ENCODE measurements at regions not wholly inside any gene's neighbourhood (a gene's known extent, or its start where the extent isn't known, plus 50 kb on each side); places are given as distances from the start of the nearest gene placed in this dataset.

DNA sequence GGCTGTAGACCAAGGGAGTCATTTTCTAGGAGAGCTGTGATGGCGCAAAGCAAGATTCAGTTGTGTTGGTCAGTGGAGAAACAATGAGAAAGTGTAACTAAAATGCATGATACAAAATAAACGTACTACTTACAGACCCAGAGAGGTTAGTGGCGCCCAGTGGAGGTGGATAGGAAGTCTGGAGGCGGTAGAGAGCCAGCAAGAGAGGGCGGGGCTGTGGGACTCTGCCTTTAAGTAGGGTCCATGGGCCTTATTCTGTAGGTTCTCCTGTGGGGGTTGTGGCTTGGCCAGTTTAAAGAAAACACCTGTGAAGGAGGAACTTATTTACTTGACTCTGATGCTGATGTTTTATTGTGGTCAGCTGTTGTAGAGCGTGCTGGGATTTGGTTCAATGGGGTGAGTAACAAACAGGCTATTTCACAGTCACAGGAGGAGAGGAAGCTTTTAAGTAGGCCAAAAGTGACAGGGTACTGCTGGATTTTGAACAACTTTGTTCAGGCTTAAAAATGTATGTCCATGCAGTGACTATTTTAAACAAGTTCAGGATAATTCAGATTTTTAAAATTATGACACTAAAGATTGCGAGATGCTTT, 1097.7 kb downstream of the TMTC2 start:
- no peak for TF ChIP-seq EZH2 (IDR thresholded peaks at IDR 0.05; ENCODE audit: low read length)
- TF ChIP-seq, protein P1, sequence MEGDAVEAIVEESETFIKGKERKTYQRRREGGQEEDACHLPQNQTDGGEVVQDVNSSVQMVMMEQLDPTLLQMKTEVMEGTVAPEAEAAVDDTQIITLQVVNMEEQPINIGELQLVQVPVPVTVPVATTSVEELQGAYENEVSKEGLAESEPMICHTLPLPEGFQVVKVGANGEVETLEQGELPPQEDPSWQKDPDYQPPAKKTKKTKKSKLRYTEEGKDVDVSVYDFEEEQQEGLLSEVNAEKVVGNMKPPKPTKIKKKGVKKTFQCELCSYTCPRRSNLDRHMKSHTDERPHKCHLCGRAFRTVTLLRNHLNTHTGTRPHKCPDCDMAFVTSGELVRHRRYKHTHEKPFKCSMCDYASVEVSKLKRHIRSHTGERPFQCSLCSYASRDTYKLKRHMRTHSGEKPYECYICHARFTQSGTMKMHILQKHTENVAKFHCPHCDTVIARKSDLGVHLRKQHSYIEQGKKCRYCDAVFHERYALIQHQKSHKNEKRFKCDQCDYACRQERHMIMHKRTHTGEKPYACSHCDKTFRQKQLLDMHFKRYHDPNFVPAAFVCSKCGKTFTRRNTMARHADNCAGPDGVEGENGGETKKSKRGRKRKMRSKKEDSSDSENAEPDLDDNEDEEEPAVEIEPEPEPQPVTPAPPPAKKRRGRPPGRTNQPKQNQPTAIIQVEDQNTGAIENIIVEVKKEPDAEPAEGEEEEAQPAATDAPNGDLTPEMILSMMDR (optimal IDR thresholded peaks at IDR 0.05 in 1 of 3, IDR thresholded peaks at IDR 0.05 in 1 of 3, conservative IDR thresholded peaks at IDR 0.05 in 1 of 3; ENCODE audit: extremely low read depth in 1 of 3, insufficient read depth in 2 of 3, low read length in 3 of 3): no peak

Measured in keratinocyte (primary cell).